Stomach (tissue), 8 donors: ENCODE measurements at regions not wholly inside any gene's neighbourhood (a gene's known extent, or its start where the extent isn't known, plus 50 kb on each side); places are given as distances from the start of the nearest gene placed in this dataset.
A peak's percentile ranks its signal among the peaks of the same experiment; 100 is the strongest.

Experiments
- DNase-seq, 2 donors: peaks; one replicate each; pipeline versions ENCODE4 v3.0.0 to v3.0.0-alpha.2; 2013 to 2019
- H3K27ac ChIP-seq, 5 donors: fragments of 200-600 bp in 4 of 5; sonication (generic) in 4 of 5; one replicate each; pipeline ENCODE4 v1.5.1; 2013 to 2019; ENCODE audit warnings: mild to moderate bottlenecking in 1 of 5, moderate library complexity in 1 of 5
- H3K27me3 ChIP-seq, 3 donors: fragments of 200-600 bp; sonication (generic); one replicate each; pipeline ENCODE4 v1.5.1; 2017 to 2019; ENCODE audit warnings: mixed run types in 1 of 3
- H3K36me3 ChIP-seq, 4 donors: fragments of 200-600 bp; sonication (generic); 1 replicate in 3 of 4; 2 replicates in 1 of 4; pipeline ENCODE4 v1.5.1; 2016 to 2019
- H3K4me1 ChIP-seq, 4 donors: fragments of 200-600 bp; sonication (generic); one replicate each; pipeline ENCODE4 v1.5.1; 2016 to 2019
- H3K4me3 ChIP-seq, 4 donors: fragments of 200-600 bp; sonication (generic) in 3 of 4; one replicate each; pipeline ENCODE4 v1.5.1; 2016 to 2019; ENCODE audit warnings: mild to moderate bottlenecking in 1 of 4
- H3K9me3 ChIP-seq, 4 donors: fragments of 200-600 bp; sonication (generic); one replicate each; pipeline ENCODE4 v1.5.1; 2016 to 2019
- EP300 ChIP-seq: sonication (generic); formaldehyde crosslinking; IDR thresholded peaks from one replicate; pipeline ENCODE4 v1.6.1; 2017; ENCODE audit warnings: antibody characterized with exemption
- POLR2A ChIP-seq, 4 donors: fragments of 450-650 bp; IDR thresholded peaks; one replicate each; pipeline ENCODE4 v1.6.1; 2016; ENCODE audit warnings: antibody characterized with exemption in 4 of 4, control low read depth in 2 of 4, mild to moderate bottlenecking in 1 of 4, moderate library complexity in 1 of 4
- POLR2AphosphoS5 ChIP-seq, 3 donors: sonication (generic); formaldehyde crosslinking; IDR thresholded peaks; one replicate each; pipeline ENCODE4 v1.6.1; 2016; ENCODE audit warnings: antibody characterized with exemption in 3 of 3
- WGBS, 5 donors: extraction: QIAGEN DNeasy Blood & Tissue Kit in 3 of 5; methylation state at CpG; one replicate each; pipeline versions ENCODE4 v1.1.5 to v1.1.7; 2013 to 2018; 5-methylcytosine and 5-hydroxymethylcytosine counted together
- intact Hi-C: fragments of 100-400 bp; cut with DNase I; formaldehyde crosslinking; loops from one replicate; pipeline ENCODE4 v1.15.1; 2023; ENCODE audit warnings: low total_unique reads
- TF ChIP-seq, protein P1 (sequence below), 7 experiments: fragments of 450-650 bp in 4 of 7; fragments of 200-600 bp in 3 of 7; sonication (generic) in 3 of 7; IDR thresholded peaks; one replicate each; pipeline ENCODE4 v1.5.1; 2016 to 2019; ENCODE audit warnings: antibody characterized with exemption in 7 of 7, control low read depth in 2 of 7, mild to moderate bottlenecking in 1 of 7
- donor health status: healthy with polysubstance abuse.
- donor health status: Bipolar disorder and iron deficiency.
- donor health status: healthy.

DNA sequence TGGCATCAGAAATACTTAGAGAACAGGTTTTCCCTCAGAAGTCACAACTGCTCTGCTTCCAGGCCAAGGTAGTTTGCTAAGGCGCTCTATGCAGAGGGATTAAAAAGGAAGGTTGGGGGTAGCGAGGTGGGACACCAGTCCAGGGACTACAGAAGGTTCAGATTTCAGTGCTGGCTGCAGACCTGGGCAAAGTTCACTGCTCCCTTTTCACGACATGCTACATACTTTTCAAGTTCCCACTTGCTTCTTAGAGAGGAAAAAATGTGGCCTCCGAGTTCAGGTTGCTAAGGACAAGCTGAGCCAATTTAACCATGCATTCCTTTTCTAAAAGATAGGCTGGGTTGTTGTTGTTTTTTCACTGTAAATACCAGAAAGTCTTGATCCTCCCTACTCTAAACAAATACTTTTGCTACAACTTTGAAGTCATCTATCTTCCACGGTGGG lies 158.6 kb upstream of the NR2F2 start:
- 12 to 33% (median 22%) methylated on average over 5 of the region's 5 CpGs for WGBS, 5 donors
- Histone ChIP-seq H3K9me3 (no peaks in the 10 kb centered on the region), H3K4me1 (peaks cover 18 to 47% (median 28%) of the 10 kb centered on the region in 4 donors), H3K36me3 (no peaks in the 10 kb centered on the region), H3K4me3 (no peak overlapping the region), H3K27ac (peak overlapping the region; percentile 72 to 93 (median 77)), H3K27me3 (no peaks in the 10 kb centered on the region)
- intact Hi-C loops = no loop called here
- DNase-seq = peak in 1 of 2 donors; percentile 52
- TF ChIP-seq POLR2A (IDR thresholded peaks at IDR 0.05) (no peak), POLR2AphosphoS5 (IDR thresholded peaks at IDR 0.05) (no peak), EP300 (no peak)
- TF ChIP-seq, protein P1, sequence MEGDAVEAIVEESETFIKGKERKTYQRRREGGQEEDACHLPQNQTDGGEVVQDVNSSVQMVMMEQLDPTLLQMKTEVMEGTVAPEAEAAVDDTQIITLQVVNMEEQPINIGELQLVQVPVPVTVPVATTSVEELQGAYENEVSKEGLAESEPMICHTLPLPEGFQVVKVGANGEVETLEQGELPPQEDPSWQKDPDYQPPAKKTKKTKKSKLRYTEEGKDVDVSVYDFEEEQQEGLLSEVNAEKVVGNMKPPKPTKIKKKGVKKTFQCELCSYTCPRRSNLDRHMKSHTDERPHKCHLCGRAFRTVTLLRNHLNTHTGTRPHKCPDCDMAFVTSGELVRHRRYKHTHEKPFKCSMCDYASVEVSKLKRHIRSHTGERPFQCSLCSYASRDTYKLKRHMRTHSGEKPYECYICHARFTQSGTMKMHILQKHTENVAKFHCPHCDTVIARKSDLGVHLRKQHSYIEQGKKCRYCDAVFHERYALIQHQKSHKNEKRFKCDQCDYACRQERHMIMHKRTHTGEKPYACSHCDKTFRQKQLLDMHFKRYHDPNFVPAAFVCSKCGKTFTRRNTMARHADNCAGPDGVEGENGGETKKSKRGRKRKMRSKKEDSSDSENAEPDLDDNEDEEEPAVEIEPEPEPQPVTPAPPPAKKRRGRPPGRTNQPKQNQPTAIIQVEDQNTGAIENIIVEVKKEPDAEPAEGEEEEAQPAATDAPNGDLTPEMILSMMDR (IDR thresholded peaks at IDR 0.05) = no peak

DNA sequence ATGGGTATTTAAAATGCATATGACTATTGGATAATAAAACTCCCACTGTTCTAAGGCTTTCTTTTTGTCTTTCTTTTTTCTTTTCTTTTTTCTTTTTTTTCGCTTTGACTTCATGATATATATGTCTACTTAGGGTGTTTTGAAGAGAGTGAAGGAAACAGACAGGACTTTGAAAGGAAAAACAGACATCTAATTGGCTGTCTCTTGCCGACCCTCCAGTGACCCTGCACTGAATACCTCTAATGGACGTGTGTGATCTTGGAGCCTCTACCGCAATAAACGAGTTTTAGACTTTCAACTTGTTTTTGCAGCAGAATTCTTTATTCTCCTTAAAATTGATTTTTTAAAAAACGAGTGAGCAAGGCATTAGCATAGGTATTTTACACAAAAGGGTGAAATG lies 158.1 kb upstream of the NR2F2 start:
- TF ChIP-seq, protein P1 (IDR thresholded peaks at IDR 0.05) = no peak
- no peak for TF ChIP-seq POLR2A (IDR thresholded peaks at IDR 0.05)
- no peak for TF ChIP-seq EP300
- no peak for TF ChIP-seq POLR2AphosphoS5 (IDR thresholded peaks at IDR 0.05)
- intact Hi-C loops = no loop called here
- no peak for DNase-seq
- Histone ChIP-seq H3K4me1 (peaks cover 18 to 47% (median 23%) of the 10 kb centered on the region in 4 donors), H3K27ac (peak overlapping the region in 4 of 5 donors; percentile 72 to 79 (median 76)), H3K4me3 (no peak overlapping the region), H3K36me3 (no peaks in the 10 kb centered on the region), H3K9me3 (no peaks in the 10 kb centered on the region), H3K27me3 (no peaks in the 10 kb centered on the region)
- 38 to 64% (median 45%) methylated on average over 6 of the region's 6 CpGs for WGBS, 5 donors

DNA sequence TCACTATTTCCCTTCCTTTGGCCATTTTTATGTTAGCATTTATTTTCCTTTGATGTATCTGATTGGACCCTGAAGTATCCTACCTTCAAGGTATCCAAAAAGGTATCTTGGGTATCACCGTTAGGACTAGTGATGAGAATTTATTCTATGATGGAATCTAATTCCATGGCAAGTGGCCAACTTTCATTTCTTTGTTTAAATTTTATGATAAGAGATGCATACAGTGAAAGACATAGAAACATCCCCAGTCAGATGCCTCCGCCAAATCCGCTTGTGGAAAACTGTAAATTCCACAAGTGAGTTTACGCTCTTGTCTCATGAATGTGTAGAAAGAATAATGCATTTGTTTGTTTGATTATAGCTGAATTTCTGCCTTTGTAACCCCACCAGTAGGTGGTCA lies 153.7 kb upstream of the NR2F2 start:
- TF ChIP-seq, protein P1 (IDR thresholded peaks at IDR 0.05) = no peak
- no peak for TF ChIP-seq EP300
- TF ChIP-seq POLR2A (IDR thresholded peaks at IDR 0.05) = no peak
- TF ChIP-seq POLR2AphosphoS5 (IDR thresholded peaks at IDR 0.05) = no peak
- intact Hi-C loops = no loop called here
- Histone ChIP-seq H3K4me3 (no peak overlapping the region), H3K36me3 (no peaks in the 10 kb centered on the region), H3K9me3 (no peaks in the 10 kb centered on the region), H3K27me3 (no peaks in the 10 kb centered on the region), H3K27ac (no peak overlapping the region), H3K4me1 (peaks cover 9 to 55% (median 25%) of the 10 kb centered on the region in 4 donors)
- 83 to 88% (median 86%) methylated on average over 4 of the region's 4 CpGs for WGBS, 5 donors
- DNase-seq = no peak

DNA sequence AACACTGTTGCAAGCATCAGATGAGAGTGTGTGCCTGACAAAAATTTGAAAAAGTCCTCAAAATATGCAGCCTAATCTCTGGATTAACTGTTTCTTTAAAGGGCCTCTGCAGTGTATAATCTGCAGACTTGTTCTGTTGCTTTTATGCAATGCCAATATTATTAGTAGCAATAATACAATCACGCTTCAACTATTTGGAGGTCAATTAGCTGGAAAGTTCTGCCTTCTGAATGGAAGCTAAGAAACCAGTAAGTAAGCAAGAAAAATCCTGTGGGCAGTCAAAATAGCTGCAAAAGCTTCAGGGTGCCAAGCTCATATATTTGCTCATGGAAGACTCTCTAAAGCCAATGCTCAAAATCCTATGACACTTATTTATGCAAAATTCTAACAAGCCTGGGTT lies 153.2 kb upstream of the NR2F2 start:
- TF ChIP-seq EP300 (no peak), POLR2A (IDR thresholded peaks at IDR 0.05) (no peak), POLR2AphosphoS5 (IDR thresholded peaks at IDR 0.05) (no peak)
- TF ChIP-seq, protein P1 (IDR thresholded peaks at IDR 0.05) = no peak
- no peak overlapping the region for H3K4me3 ChIP-seq
- no peaks in the 10 kb centered on the region for H3K36me3 ChIP-seq
- WGBS, 5 donors = 42 to 57% (median 46%) methylated on average over 1 of the region's 1 CpG
- H3K27ac ChIP-seq = no peak overlapping the region
- H3K9me3 ChIP-seq = no peaks in the 10 kb centered on the region
- no peaks in the 10 kb centered on the region for H3K27me3 ChIP-seq
- intact Hi-C loops = no loop called here
- DNase-seq = no peak
- peaks cover 4 to 55% (median 22%) of the 10 kb centered on the region in 4 donors for H3K4me1 ChIP-seq
